GM12878 (cell line): ENCODE measurements at regions not wholly inside any gene's neighbourhood (a gene's known extent, or its start where the extent isn't known, plus 50 kb on each side); places are given as distances from the start of the nearest gene placed in this dataset.

Source experiments
- ATAC-seq: fragments of 200-7000 bp; cut with Tn5 transposase; 3 replicates; pipeline ENCODE4 v1.9.1; 2020; ENCODE audit warnings: mild to moderate bottlenecking, moderate library complexity
- BruUV-seq: library from RNA; stranded (reverse); fragments of 400-500 nt; replicated peaks from 2 replicates; lab custom pipeline; 2021; lab: Mats Ljungman, UMichigan
- CTCF ChIA-PET: fragments of 300-600 bp; sonication (Branson Sonifier 250); formaldehyde crosslinking; extraction: SDS; loops from one replicate; lab custom pipeline; 2021; ENCODE audit warnings: inconsistent platforms; lab: Yijun Ruan, JAX
- POLR2A ChIA-PET: fragments of 350-600 bp; formaldehyde crosslinking; extraction: SDS; loops from one replicate; lab custom pipeline; 2021; ENCODE audit warnings: inconsistent platforms; lab: Charles Lee
- RAD21 ChIA-PET: fragments of 300-600 bp; sonication (Branson Sonifier 250); formaldehyde crosslinking; loops from one replicate; lab custom pipeline; 2023; ENCODE audit warnings: antibody characterized with exemption; ENCODE audit not compliant: unreplicated experiment; lab: Charles Lee
- SMC1A ChIA-PET: fragments of 300-600 bp; sonication (Branson Sonifier 250); formaldehyde crosslinking; loops from one replicate; lab custom pipeline; 2023; ENCODE audit not compliant: unreplicated experiment, uncharacterized antibody; lab: Charles Lee
- DNase-seq: peaks from one replicate; pipeline ENCODE4 v3.0.0-alpha.2; 2011; ENCODE audit warnings: low read depth, low spot score
- FAIRE-seq: peaks from 3 replicates; lab custom pipeline; 2011; peaks lifted over from hg19 to GRCh38; lab: Jason Lieb, UNC
- H2AFZ ChIP-seq: 2 replicates; pipeline ENCODE4 v1.6.0; 2011; ENCODE audit warnings: low read depth, low read length, control low read depth; ENCODE audit not compliant: control insufficient read depth
- H3K27ac ChIP-seq: 2 replicates; pipeline ENCODE4 v1.5.1; 2011; ENCODE audit warnings: control low read depth; ENCODE audit not compliant: control insufficient read depth, insufficient read depth
- H3K27me3 ChIP-seq, 2 experiments: replicated peaks in 1 of 2; 2 replicates each; pipeline versions ENCODE4 v1.6.0 to v1.6.1; 2011; ENCODE audit warnings: low read length in 1 of 2; ENCODE audit not compliant: control insufficient read depth in 2 of 2, insufficient read depth in 2 of 2
- H3K36me3 ChIP-seq, 2 experiments: 2 replicates each; pipeline ENCODE4 v1.5.1; 2011; ENCODE audit warnings: low read length in 1 of 2; ENCODE audit not compliant: control insufficient read depth in 2 of 2, insufficient read depth in 2 of 2
- H3K4me1 ChIP-seq: 2 replicates; pipeline ENCODE4 v1.6.1; 2011; ENCODE audit warnings: mild to moderate bottlenecking, low read length, moderate library complexity, mixed read lengths; ENCODE audit not compliant: control insufficient read depth, insufficient read depth
- H3K4me2 ChIP-seq: 2 replicates; pipeline ENCODE4 v1.6.0; 2011; ENCODE audit warnings: control low read depth; ENCODE audit not compliant: control insufficient read depth, insufficient read depth
- H3K4me3 ChIP-seq: fragments of 200-600 bp; sonication (generic); 2 replicates; pipeline ENCODE4 v1.5.1; 2016
- H3K79me2 ChIP-seq: 2 replicates; pipeline ENCODE4 v1.6.0; 2011; ENCODE audit warnings: low read length; ENCODE audit not compliant: control insufficient read depth, insufficient read depth
- H3K9ac ChIP-seq: 2 replicates; pipeline ENCODE4 v1.8.0; 2011; ENCODE audit warnings: low read length, control low read depth, mixed read lengths; ENCODE audit not compliant: control insufficient read depth, insufficient read depth
- H3K9me3 ChIP-seq: replicated peaks from 3 replicates; pipeline ENCODE4 v1.5.1; 2011; ENCODE audit warnings: mild to moderate bottlenecking, low read length; ENCODE audit not compliant: control insufficient read depth, insufficient read depth
- H4K20me1 ChIP-seq: 2 replicates; pipeline ENCODE4 v1.6.0; 2011; ENCODE audit not compliant: control insufficient read depth, insufficient read depth
- HDAC2 ChIP-seq: fragments of 200-600 bp; sonication (generic); IDR thresholded peaks from 2 replicates; pipeline ENCODE4 v1.6.1; 2017
- HDGF ChIP-seq: fragments of 450-650 bp; IDR thresholded peaks from 2 replicates; pipeline ENCODE4 v1.6.1; 2016; ENCODE audit warnings: antibody characterized with exemption
- LARP7 ChIP-seq: fragments of 450-650 bp; IDR thresholded peaks from 2 replicates; pipeline ENCODE4 v1.6.1; 2017; ENCODE audit warnings: mild to moderate bottlenecking
- NFXL1 ChIP-seq: fragments of 450-650 bp; IDR thresholded peaks from 2 replicates; pipeline ENCODE4 v1.6.1; 2017; ENCODE audit warnings: antibody characterized with exemption, mild to moderate bottlenecking, borderline replicate concordance
- NKRF ChIP-seq: fragments of 450-650 bp; conservative IDR thresholded peaks from 2 replicates; pipeline ENCODE4 v1.6.1; 2017; ENCODE audit warnings: mild to moderate bottlenecking, moderate library complexity
- POLR2AphosphoS2 ChIP-seq: IDR thresholded peaks from 2 replicates; pipeline ENCODE4 v1.6.1; 2011; ENCODE audit warnings: low read depth, mild to moderate bottlenecking, low read length, improper control_type of control experiment, moderate library complexity
- RAD51 ChIP-seq: fragments of 450-650 bp; IDR thresholded peaks from 2 replicates; pipeline ENCODE4 v1.6.1; 2016; ENCODE audit warnings: moderate library complexity, mild to moderate bottlenecking, inconsistent platforms
- SP1 ChIP-seq: IDR thresholded peaks from one replicate; pipeline ENCODE4 v1.6.1; 2011; ENCODE audit warnings: low read depth, low read length
- TBL1XR1 ChIP-seq: IDR thresholded peaks from 2 replicates; pipeline ENCODE4 v1.6.1; 2012; ENCODE audit warnings: low read depth, low read length, improper control_type of control experiment
- WGBS: methylation state at CpG from one replicate; pipeline ENCODE4 v1.1.6; 2016; ENCODE audit warnings: low lambda C conversion rate; ENCODE audit not compliant: insufficient replicate concordance, insufficient coverage; ENCODE audit errors: missing lambda C conversion rate; 5-methylcytosine and 5-hydroxymethylcytosine counted together
- in situ Hi-C: fragments of 300-500 bp; cut with MboI; formaldehyde crosslinking; loops from 9 replicates; pipeline ENCODE4 v1.14.3; 2018; ENCODE audit warnings: mixed read lengths
- intact Hi-C: fragments of 100-400 bp; cut with micrococcal nuclease; formaldehyde crosslinking; loops from one replicate; pipeline ENCODE4 v1.14.2; 2022; ENCODE audit not compliant: unreplicated experiment
- TF ChIP-seq, protein P1 (sequence below): IDR thresholded peaks from 2 replicates; pipeline ENCODE4 v1.6.1; 2012; ENCODE audit warnings: low read depth, low read length, improper control_type of control experiment
- TF ChIP-seq, protein P2 (sequence below): fragments of 150-350 bp; IDR thresholded peaks from 2 replicates; pipeline ENCODE4 v1.6.1; 2016; ENCODE audit warnings: low read depth, low read length

GRCh38 chr5:36766981-36767380 is 109.6 kb upstream of the NIPBL start:
- in situ Hi-C loops = no loop called here
- Histone ChIP-seq H3K4me1 (no peaks in the 10 kb centered on the region), H3K79me2 (no peaks in the 10 kb centered on the region), H3K27me3 (peaks cover 0 to 4% of the 10 kb centered on the region in 2 experiments; a peak in 1 of 4 replicates), H3K4me2 (no peak overlapping the region), H4K20me1 (no peaks in the 10 kb centered on the region), H3K9ac (no peak overlapping the region), H3K4me3 (no peak overlapping the region), H3K36me3 (no peaks in the 10 kb centered on the region), H3K27ac (no peak overlapping the region), H2AFZ (no peak overlapping the region), H3K9me3 (no peaks in the 10 kb centered on the region)
- no peak for FAIRE-seq
- 0% methylated on average over 1 of the region's 1 CpG for WGBS
- intact Hi-C loops = no loop called here
- ChIA-PET POLR2A (no interaction called here), RAD21 (no interaction called here), CTCF (no interaction called here), SMC1A (no interaction called here)
- DNase-seq = no peak
- BruUV-seq = no TSS peak
- ATAC-seq = no peak
- TF ChIP-seq NFXL1 (no peak), HDGF (no peak), LARP7 (no peak), HDAC2 (no peak), RAD51 (no peak), TBL1XR1 (no peak), POLR2AphosphoS2 (no peak), NKRF (no peak), SP1 (no peak)
- TF ChIP-seq, protein P1, sequence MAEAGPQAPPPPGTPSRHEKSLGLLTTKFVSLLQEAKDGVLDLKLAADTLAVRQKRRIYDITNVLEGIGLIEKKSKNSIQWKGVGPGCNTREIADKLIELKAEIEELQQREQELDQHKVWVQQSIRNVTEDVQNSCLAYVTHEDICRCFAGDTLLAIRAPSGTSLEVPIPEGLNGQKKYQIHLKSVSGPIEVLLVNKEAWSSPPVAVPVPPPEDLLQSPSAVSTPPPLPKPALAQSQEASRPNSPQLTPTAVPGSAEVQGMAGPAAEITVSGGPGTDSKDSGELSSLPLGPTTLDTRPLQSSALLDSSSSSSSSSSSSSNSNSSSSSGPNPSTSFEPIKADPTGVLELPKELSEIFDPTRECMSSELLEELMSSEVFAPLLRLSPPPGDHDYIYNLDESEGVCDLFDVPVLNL = no peak
- TF ChIP-seq, protein P2, sequence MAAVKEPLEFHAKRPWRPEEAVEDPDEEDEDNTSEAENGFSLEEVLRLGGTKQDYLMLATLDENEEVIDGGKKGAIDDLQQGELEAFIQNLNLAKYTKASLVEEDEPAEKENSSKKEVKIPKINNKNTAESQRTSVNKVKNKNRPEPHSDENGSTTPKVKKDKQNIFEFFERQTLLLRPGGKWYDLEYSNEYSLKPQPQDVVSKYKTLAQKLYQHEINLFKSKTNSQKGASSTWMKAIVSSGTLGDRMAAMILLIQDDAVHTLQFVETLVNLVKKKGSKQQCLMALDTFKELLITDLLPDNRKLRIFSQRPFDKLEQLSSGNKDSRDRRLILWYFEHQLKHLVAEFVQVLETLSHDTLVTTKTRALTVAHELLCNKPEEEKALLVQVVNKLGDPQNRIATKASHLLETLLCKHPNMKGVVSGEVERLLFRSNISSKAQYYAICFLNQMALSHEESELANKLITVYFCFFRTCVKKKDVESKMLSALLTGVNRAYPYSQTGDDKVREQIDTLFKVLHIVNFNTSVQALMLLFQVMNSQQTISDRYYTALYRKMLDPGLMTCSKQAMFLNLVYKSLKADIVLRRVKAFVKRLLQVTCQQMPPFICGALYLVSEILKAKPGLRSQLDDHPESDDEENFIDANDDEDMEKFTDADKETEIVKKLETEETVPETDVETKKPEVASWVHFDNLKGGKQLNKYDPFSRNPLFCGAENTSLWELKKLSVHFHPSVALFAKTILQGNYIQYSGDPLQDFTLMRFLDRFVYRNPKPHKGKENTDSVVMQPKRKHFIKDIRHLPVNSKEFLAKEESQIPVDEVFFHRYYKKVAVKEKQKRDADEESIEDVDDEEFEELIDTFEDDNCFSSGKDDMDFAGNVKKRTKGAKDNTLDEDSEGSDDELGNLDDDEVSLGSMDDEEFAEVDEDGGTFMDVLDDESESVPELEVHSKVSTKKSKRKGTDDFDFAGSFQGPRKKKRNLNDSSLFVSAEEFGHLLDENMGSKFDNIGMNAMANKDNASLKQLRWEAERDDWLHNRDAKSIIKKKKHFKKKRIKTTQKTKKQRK = no peak
